K562 (cell line): ENCODE measurements at regions not wholly inside any gene's neighbourhood (a gene's known extent, or its start where the extent isn't known, plus 50 kb on each side); places are given as distances from the start of the nearest gene placed in this dataset.
"Not testable (repeated sequence)": the region's sequence is repeated elsewhere in the genome, so short reads cannot be mapped to it uniquely, and the experiment has no call there.

ENCODE experiments used
- CHD2 ChIP-seq: IDR thresholded peaks from 2 replicates; pipeline ENCODE4 v1.6.1; 2011; ENCODE audit warnings: low read depth, low read length
- KAT7 ChIP-seq: sonication (generic); formaldehyde crosslinking; IDR thresholded peaks from 2 replicates; pipeline ENCODE4 v1.8.0; 2022; ENCODE audit warnings: missing genetic modification reagents, mild to moderate bottlenecking, borderline replicate concordance
- MNT ChIP-seq, 2 experiments: fragments of 450-650 bp; conservative IDR thresholded peaks; 2 replicates each; pipeline ENCODE4 v1.6.1; 2017; ENCODE audit warnings: mild to moderate bottlenecking in 2 of 2, moderate library complexity in 2 of 2
- MXI1 ChIP-seq: IDR thresholded peaks from 2 replicates; pipeline ENCODE4 v1.6.1; 2011; ENCODE audit warnings: low read depth, mild to moderate bottlenecking, improper control_type of control experiment, low read length
- MYBL2 ChIP-seq, 2 experiments: fragments of 450-650 bp in 1 of 2; sonication (generic) in 1 of 2; formaldehyde crosslinking in 1 of 2; IDR thresholded peaks; 2 replicates each; pipeline versions ENCODE4 v1.6.1 to v1.8.1; 2017 to 2022; ENCODE audit warnings: borderline replicate concordance in 1 of 2, inconsistent platforms in 1 of 2, low read depth in 1 of 2, mild to moderate bottlenecking in 1 of 2, missing genetic modification reagents in 1 of 2, moderate library complexity in 1 of 2
- PKNOX1 ChIP-seq: fragments of 450-650 bp; IDR thresholded peaks from 2 replicates; pipeline ENCODE4 v1.6.1; 2016
- SMARCA5 ChIP-seq: fragments of 450-650 bp; IDR thresholded peaks from 2 replicates; pipeline ENCODE4 v1.6.1; 2016
- XRCC3 ChIP-seq: fragments of 450-650 bp; IDR thresholded peaks from 2 replicates; pipeline ENCODE4 v1.6.1; 2017; ENCODE audit warnings: mild to moderate bottlenecking, moderate library complexity
- ZNF133 ChIP-seq: fragments of 250-450 bp; sonication (Bioruptor Pico); IDR thresholded peaks from 2 replicates; pipeline ENCODE4 v1.4.0; 2020; ENCODE audit warnings: mild to moderate bottlenecking
- ZNF274 ChIP-seq: IDR thresholded peaks from 2 replicates; pipeline ENCODE4 v1.6.1; 2011; ENCODE audit warnings: low read depth, mild to moderate bottlenecking, low read length, moderate library complexity, borderline replicate concordance
- ZNF277 ChIP-seq: fragments of 250-450 bp; sonication (Bioruptor Pico); IDR thresholded peaks from 2 replicates; pipeline ENCODE4 v1.8.0; 2022; ENCODE audit warnings: inconsistent platforms, mild to moderate bottlenecking, moderate library complexity, borderline replicate concordance
- TF ChIP-seq, protein P1 (sequence below), 2 experiments: fragments of 450-650 bp in 1 of 2; sonication (generic) in 1 of 2; formaldehyde crosslinking in 1 of 2; IDR thresholded peaks in 1 of 2; conservative IDR thresholded peaks in 1 of 2; 2 replicates each; pipeline versions ENCODE4 v1.6.1 to v1.8.1; 2016 to 2023; ENCODE audit warnings: mild to moderate bottlenecking in 2 of 2, moderate library complexity in 2 of 2, inconsistent platforms in 1 of 2, missing genetic modification reagents in 1 of 2
- TF ChIP-seq, protein P2 (sequence below), 3 experiments: IDR thresholded peaks in 2 of 3; conservative IDR thresholded peaks in 1 of 3; 2 replicates each; pipeline ENCODE4 v1.5.1; 2011 to 2012; ENCODE audit warnings: low read length in 3 of 3, mild to moderate bottlenecking in 3 of 3, control low read depth in 2 of 3, improper control_type of control experiment in 1 of 3, inconsistent platforms in 1 of 3, low read depth in 1 of 3, mixed read lengths in 1 of 3, moderate library complexity in 1 of 3; ENCODE audit not compliant: insufficient read depth in 2 of 3

DNA sequence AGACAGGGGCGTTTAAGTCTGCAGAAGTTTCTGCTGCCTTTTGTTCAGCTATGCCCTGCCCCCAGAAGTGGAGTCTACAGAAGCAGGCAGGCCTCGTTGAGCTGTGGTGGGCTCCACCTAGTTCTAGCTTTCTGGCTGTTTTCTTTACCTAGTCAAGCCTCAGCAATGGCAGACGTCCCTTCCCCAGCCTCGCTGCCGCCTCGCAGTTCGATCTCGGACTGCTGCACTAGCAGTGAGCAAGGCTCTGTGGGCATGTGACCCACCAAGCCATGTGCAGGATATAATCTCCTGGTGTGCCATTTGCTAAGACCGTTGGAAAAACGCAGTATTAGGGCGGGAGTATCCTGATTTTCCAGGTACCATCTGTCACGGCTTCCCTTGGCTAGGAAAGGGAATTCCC is 742.7 kb upstream of the NRXN1 start:
- TF ChIP-seq ZNF274; CHD2; MYBL2 (IDR thresholded peaks at IDR 0.05; ENCODE audit: low read depth); MYBL2 (CRISPR knock-in tag; IDR thresholded peaks at IDR 0.05; ENCODE audit: borderline replicate concordance); ZNF277 (CRISPR knock-in tag); XRCC3; KAT7 (CRISPR knock-in tag); MXI1; MNT (conservative IDR thresholded peaks at IDR 0.05); SMARCA5; ZNF133; PKNOX1: not testable (repeated sequence)
- TF ChIP-seq, protein P1, sequence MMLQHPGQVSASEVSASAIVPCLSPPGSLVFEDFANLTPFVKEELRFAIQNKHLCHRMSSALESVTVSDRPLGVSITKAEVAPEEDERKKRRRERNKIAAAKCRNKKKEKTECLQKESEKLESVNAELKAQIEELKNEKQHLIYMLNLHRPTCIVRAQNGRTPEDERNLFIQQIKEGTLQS (IDR thresholded peaks at IDR 0.05): not testable (repeated sequence)
- TF ChIP-seq, protein P1 (CRISPR knock-in tag; conservative IDR thresholded peaks at IDR 0.05): not testable (repeated sequence)
- TF ChIP-seq, protein P2, sequence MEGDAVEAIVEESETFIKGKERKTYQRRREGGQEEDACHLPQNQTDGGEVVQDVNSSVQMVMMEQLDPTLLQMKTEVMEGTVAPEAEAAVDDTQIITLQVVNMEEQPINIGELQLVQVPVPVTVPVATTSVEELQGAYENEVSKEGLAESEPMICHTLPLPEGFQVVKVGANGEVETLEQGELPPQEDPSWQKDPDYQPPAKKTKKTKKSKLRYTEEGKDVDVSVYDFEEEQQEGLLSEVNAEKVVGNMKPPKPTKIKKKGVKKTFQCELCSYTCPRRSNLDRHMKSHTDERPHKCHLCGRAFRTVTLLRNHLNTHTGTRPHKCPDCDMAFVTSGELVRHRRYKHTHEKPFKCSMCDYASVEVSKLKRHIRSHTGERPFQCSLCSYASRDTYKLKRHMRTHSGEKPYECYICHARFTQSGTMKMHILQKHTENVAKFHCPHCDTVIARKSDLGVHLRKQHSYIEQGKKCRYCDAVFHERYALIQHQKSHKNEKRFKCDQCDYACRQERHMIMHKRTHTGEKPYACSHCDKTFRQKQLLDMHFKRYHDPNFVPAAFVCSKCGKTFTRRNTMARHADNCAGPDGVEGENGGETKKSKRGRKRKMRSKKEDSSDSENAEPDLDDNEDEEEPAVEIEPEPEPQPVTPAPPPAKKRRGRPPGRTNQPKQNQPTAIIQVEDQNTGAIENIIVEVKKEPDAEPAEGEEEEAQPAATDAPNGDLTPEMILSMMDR (IDR thresholded peaks at IDR 0.05 in 2 of 3, conservative IDR thresholded peaks at IDR 0.05 in 1 of 3; ENCODE audit: insufficient read depth in 2 of 3, low read depth in 1 of 3, low read length in 3 of 3): not testable (repeated sequence)
